Activated CD4-positive, alpha-beta T cell treated with anti-CD3 and anti-CD28 coated beads, Interleukin-2, amount 10 ng/mL, durations not matched to agents 7 days and 5 days (primary cell): ENCODE measurements at regions not wholly inside any gene's neighbourhood (a gene's known extent, or its start where the extent isn't known, plus 50 kb on each side); places are given as distances from the start of the nearest gene placed in this dataset.
"Not testable (repeated sequence)": the region's sequence is repeated elsewhere in the genome, so short reads cannot be mapped to it uniquely, and the experiment has no call there.

Experiments
- CTCF ChIA-PET: fragments of 350-600 bp; sonication (Branson Sonifier 250); formaldehyde crosslinking; loops from one replicate; lab custom pipeline; 2021; ENCODE audit warnings: antibody characterized with exemption; lab: Charles Lee
- POLR2A ChIA-PET: fragments of 350-600 bp; sonication (Branson Sonifier 250); formaldehyde crosslinking; loops from one replicate; lab custom pipeline; 2021; ENCODE audit warnings: antibody characterized with exemption; lab: Charles Lee
- DNase-seq: peaks from one replicate; pipeline ENCODE4 v3.0.0-alpha.2; 2020
- H3K27ac Mint-ChIP-seq: one replicate; pipeline ENCODE4 v1.8.0; 2021; ENCODE audit warnings: mild to moderate bottlenecking, moderate library complexity, mixed read lengths
- H3K27me3 Mint-ChIP-seq: one replicate; pipeline ENCODE4 v1.8.0; 2021; ENCODE audit warnings: mixed read lengths
- H3K36me3 Mint-ChIP-seq: one replicate; pipeline ENCODE4 v1.8.0; 2021; ENCODE audit warnings: low read depth, mixed read lengths
- H3K4me1 Mint-ChIP-seq: one replicate; pipeline ENCODE4 v1.8.0; 2021; ENCODE audit warnings: mixed read lengths
- H3K4me3 Mint-ChIP-seq: one replicate; pipeline ENCODE4 v1.8.0; 2021; ENCODE audit warnings: mild to moderate bottlenecking, moderate library complexity, mixed read lengths
- H3K9me3 Mint-ChIP-seq: one replicate; pipeline ENCODE4 v1.8.0; 2021; ENCODE audit warnings: mixed read lengths

GRCh38 chr4:81304871-81305270, 89.8 kb upstream of the PRKG2 start:
- no peaks in the 10 kb centered on the region for H3K4me1 Mint-ChIP-seq
- DNase-seq = no peak
- no peaks in the 10 kb centered on the region for H3K9me3 Mint-ChIP-seq
- ChIA-PET POLR2A (no interaction called here), CTCF (no interaction called here)
- no peak overlapping the region for H3K4me3 Mint-ChIP-seq
- no peak overlapping the region for H3K27ac Mint-ChIP-seq
- peaks cover 12% of the 10 kb centered on the region for H3K27me3 Mint-ChIP-seq
- H3K36me3 Mint-ChIP-seq = no peaks in the 10 kb centered on the region

- CTCF ChIA-PET, POLR2A ChIA-PET, H3K4me1 Mint-ChIP-seq, H3K4me3 Mint-ChIP-seq, H3K36me3 Mint-ChIP-seq, H3K9me3 Mint-ChIP-seq, DNase-seq, H3K27ac Mint-ChIP-seq: not testable (repeated sequence)
- peaks cover 12% of the 10 kb centered on the region for H3K27me3 Mint-ChIP-seq
Observed at GRCh38 chr4:81300352-81300751, 85.3 kb upstream of the PRKG2 start.

GRCh38 chr4:81290813-81291212, 75.8 kb upstream of the PRKG2 start:
- no peaks in the 10 kb centered on the region for H3K27me3 Mint-ChIP-seq
- no peaks in the 10 kb centered on the region for H3K4me1 Mint-ChIP-seq
- ChIA-PET POLR2A (no interaction called here), CTCF (interaction anchor here (1.1 kb wide), 1 partner anchor 8 kb away, joined by 3 read pairs; no protein-coding TSS in a partner anchor)
- no peaks in the 10 kb centered on the region for H3K9me3 Mint-ChIP-seq
- DNase-seq = no peak
- no peaks in the 10 kb centered on the region for H3K36me3 Mint-ChIP-seq
- H3K27ac Mint-ChIP-seq = no peak overlapping the region
- no peak overlapping the region for H3K4me3 Mint-ChIP-seq

- Mint-ChIP-seq H3K27ac (no peak overlapping the region), H3K4me1 (no peaks in the 10 kb centered on the region), H3K4me3 (no peak overlapping the region), H3K9me3 (no peaks in the 10 kb centered on the region), H3K36me3 (no peaks in the 10 kb centered on the region), H3K27me3 (peaks cover 2% of the 10 kb centered on the region)
- CTCF ChIA-PET = no interaction called here
- POLR2A ChIA-PET = no interaction called here
- no peak for DNase-seq
Observed at GRCh38 chr4:81287101-81287500, 72.1 kb upstream of the PRKG2 start.

- H3K4me3 Mint-ChIP-seq = no peak overlapping the region
- H3K27ac Mint-ChIP-seq = no peak overlapping the region
- POLR2A ChIA-PET = no interaction called here
- CTCF ChIA-PET = no interaction called here
- H3K4me1 Mint-ChIP-seq = no peaks in the 10 kb centered on the region
- no peaks in the 10 kb centered on the region for H3K9me3 Mint-ChIP-seq
- no peak for DNase-seq
- H3K36me3 Mint-ChIP-seq = no peaks in the 10 kb centered on the region
- peaks cover 6% of the 10 kb centered on the region for H3K27me3 Mint-ChIP-seq
Observed at GRCh38 chr4:81282131-81282530, 67.1 kb upstream of the PRKG2 start.

GRCh38 chr4:81274460-81274859, 59.4 kb upstream of the PRKG2 start:
- no peaks in the 10 kb centered on the region for H3K36me3 Mint-ChIP-seq
- H3K4me3 Mint-ChIP-seq = no peak overlapping the region
- ChIA-PET CTCF (no interaction called here), POLR2A (no interaction called here)
- H3K27ac Mint-ChIP-seq = no peak overlapping the region
- peaks cover 5% of the 10 kb centered on the region for H3K9me3 Mint-ChIP-seq
- no peaks in the 10 kb centered on the region for H3K4me1 Mint-ChIP-seq
- no peak for DNase-seq
- peaks cover 4% of the 10 kb centered on the region for H3K27me3 Mint-ChIP-seq

GRCh38 chr4:81272671-81273070, 57.6 kb upstream of the PRKG2 start:
- no peaks in the 10 kb centered on the region for H3K4me1 Mint-ChIP-seq
- H3K27me3 Mint-ChIP-seq = peaks cover 5% of the 10 kb centered on the region
- H3K36me3 Mint-ChIP-seq = no peaks in the 10 kb centered on the region
- peaks cover 5% of the 10 kb centered on the region for H3K9me3 Mint-ChIP-seq
- no peak overlapping the region for H3K27ac Mint-ChIP-seq
- H3K4me3 Mint-ChIP-seq = no peak overlapping the region
- DNase-seq = no peak
- ChIA-PET POLR2A (no interaction called here), CTCF (interaction anchor here (0.8 kb wide), 1 partner anchor 13 kb away, joined by 3 read pairs; no protein-coding TSS in a partner anchor)
